K562 (cell line): ENCODE measurements at regions not wholly inside any gene's neighbourhood (a gene's known extent, or its start where the extent isn't known, plus 50 kb on each side); places are given as distances from the start of the nearest gene placed in this dataset.

Experiments
- ZBTB40 ChIP-seq, 2 experiments: fragments of 450-650 bp in 1 of 2; sonication (generic) in 1 of 2; formaldehyde crosslinking in 1 of 2; IDR thresholded peaks; 2 replicates each; pipeline versions ENCODE4 v1.7.1 to v1.9.0; 2016 to 2022; ENCODE audit warnings: inconsistent platforms in 1 of 2, mild to moderate bottlenecking in 1 of 2, missing genetic modification reagents in 1 of 2

- TF ChIP-seq ZBTB40 (IDR thresholded peaks at IDR 0.05), result no peak
- no peak for TF ChIP-seq ZBTB40 (CRISPR knock-in tag; IDR thresholded peaks at IDR 0.05)
Measured at GRCh38 chr7:3112479-3113134, 68.9 kb upstream of the CARD11 start (continued).
